ENCODE measurements at regions not wholly inside any gene's neighbourhood (a gene's known extent, or its start where the extent isn't known, plus 50 kb on each side); places are given as distances from the start of the nearest gene placed in this dataset.
"Not testable (repeated sequence)": the region's sequence is repeated elsewhere in the genome, so short reads cannot be mapped to it uniquely, and the experiment has no call there.

DNA sequence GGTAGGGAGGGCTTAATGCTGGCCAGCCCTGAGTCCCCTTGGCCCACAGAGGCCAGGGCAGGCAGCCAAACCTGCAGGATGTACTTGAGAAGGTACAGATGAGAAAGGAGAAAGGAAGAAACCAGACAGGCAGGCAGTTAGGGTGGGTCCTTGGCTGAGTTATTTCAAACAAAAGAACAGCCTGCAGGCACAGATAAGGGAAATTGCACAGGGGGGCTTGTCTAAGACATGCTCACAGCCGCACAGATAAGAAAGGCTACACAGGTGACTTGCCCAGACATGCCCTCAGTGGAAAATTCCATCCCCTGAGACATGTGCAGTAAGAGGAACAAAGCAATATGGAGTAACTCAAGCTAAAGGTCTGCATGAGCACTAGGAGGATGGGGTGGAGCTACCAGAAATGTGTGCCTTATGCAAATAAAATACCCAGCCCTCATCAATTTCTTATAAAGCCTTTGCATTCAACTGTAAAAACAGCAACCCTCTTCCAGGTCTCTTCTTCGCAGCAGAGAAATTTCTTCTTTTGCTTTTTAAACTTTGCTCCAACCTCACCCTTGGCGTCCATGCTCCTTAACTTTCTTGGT lies 158.2 kb upstream of the RGS6 start:
- no peak for DNase-seq (ENCODE audit: low read depth, low spot score)

DNA sequence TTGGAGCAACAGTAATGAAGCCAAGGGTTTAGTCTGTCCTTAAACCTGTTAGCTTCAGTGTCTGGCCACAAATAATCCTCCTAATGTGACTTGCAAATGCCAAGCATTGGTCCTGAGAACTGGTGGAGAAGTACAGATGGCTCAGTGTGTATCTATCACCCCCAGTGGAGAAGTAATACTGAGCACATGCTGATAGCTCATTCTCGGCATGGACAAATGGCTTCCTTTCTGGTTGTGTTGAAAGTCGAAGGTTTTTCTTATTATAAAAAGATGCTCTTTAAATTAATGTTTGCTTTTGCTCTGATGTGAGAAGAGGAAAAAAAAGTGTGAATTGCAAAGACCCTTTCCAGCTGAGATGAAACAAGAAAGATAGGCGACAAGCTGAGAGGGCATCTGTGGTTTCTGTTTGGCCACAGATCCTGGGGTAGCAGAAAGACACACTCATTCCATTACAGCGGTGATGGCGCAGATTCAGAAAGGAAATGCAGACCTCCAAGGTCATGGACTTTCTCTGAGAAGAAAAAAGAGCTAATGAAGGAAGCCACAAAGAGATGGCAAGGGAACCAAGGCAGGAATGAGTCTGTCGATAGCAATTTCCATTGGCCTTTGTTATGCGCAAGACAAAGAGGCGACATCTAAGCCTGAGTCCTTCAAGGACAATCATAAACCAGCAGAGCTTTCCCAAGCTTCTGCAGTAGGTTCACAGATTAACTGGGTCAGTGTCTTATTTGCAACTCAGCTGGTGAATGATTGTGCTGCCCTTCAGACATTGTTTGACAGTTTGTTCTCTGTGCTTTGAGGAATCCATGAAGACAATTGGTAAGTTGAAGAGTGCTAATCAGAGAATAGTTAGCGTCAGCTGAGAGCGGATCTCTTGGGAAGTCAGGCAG lies 155.5 kb upstream of the RGS6 start:
- DNase-seq (ENCODE audit: low read depth, low spot score): no peak

GRCh38 chr14:71780075-71780474 lies 152.2 kb upstream of the RGS6 start:
- no peak for DNase-seq (ENCODE audit: low read depth, low spot score)

GRCh38 chr14:71780822-71781221 lies 151.4 kb upstream of the RGS6 start:
- DNase-seq (ENCODE audit: low read depth, low spot score): no peak

DNA sequence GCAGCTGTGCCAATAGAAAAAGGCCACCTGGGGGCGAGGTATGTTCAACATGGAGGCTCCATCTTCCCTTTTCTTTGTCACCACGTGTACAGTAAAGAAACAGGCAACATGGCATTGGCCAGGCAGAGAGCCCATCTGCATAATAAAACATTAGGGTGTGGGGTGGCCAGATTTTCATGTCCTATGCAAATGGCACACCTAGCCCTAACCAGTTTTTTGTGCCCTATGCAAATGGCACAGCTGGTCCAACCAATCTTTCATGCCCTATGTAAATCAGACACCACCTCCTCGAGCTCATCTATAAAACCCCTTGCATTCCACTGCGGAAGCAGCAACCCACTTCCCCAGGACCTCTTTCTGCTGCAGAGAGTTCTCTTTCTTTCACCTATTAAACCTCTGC lies 149.1 kb upstream of the RGS6 start:
- DNase-seq (ENCODE audit: low read depth, low spot score): no peak

DNA sequence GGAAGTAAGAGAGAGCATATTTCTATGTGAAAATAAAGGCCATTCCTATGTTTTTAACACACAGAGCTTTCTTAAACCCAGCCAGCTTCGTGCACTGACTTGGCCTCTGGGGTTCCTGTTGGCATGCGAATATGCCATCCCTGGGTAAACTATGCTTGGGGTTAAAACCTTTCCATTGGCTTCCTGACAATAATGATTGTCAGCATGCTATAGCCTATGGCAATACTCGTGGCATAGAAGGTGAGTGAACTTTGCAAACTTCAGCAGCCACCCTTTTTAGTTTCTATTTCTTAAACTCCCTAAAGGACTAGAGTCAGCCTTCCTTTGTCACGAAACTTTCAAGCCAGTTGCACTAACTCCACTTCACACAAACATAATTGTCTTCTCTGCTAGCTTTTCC lies 148.4 kb upstream of the RGS6 start:
- no peak for DNase-seq (ENCODE audit: low read depth, low spot score)

DNA sequence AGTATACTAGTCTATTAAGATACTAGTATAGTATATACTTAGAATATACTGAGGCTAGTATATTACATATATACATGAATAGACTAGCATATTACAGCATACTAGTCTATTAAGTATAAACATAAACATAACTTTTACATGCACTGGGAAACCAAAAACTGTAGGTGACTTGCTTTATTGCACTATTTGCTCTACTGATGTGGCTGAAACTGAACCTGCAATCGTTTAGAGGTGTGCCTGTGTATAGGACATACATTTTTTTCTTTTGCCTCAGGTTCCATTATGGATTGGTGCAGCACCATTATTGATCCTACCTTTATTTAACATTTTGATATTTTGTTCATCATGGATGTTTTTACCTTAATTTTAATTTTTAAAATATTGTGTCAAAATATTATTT lies 143.2 kb upstream of the RGS6 start:
- DNase-seq (ENCODE audit: low read depth, low spot score): no peak

DNA sequence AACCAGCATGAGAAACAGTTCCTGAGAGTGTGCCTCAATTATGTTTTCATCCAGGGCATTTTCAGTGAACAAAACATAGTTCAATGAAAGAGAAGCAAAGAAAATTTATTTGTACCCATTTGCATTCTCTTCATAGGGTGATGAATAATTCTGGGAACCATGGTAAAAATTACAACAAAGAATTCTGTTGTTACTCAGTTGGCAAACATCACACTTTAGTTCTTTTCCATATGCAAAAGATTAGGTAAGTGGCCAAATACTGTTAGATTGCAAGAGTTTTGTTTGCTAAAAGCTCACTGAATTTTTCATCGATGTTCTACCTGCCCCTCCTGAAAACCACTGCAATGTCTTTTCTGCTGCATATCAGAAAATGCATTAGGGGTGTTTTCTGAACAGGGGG lies 132.4 kb upstream of the RGS6 start:
- no peak for DNase-seq (ENCODE audit: low read depth, low spot score)

DNA sequence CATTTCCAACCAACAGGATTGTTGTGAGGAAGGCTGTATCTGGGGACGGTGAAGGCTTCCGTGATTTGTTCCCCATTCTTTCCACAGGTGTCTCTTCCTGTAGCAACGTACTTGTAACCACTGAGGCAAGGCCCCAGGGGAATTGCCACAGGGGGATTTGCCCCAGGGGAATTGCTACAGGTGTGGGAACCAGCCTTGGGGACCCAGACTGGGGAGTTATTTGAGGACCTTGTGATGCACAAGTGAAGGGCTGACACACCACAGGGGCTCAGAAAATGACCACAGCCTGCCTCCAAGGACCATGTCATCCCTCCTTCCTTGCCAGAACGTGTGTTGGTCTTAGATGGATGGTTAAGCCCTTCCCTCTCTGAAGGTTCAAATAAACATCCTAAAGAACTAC lies 131.4 kb upstream of the RGS6 start:
- no peak for DNase-seq (ENCODE audit: low read depth, low spot score)

- DNase-seq (ENCODE audit: low read depth, low spot score): no peak
These were observed 128.5 kb upstream of the RGS6 start for GRCh38 chr14:71803539-71804260.

DNA sequence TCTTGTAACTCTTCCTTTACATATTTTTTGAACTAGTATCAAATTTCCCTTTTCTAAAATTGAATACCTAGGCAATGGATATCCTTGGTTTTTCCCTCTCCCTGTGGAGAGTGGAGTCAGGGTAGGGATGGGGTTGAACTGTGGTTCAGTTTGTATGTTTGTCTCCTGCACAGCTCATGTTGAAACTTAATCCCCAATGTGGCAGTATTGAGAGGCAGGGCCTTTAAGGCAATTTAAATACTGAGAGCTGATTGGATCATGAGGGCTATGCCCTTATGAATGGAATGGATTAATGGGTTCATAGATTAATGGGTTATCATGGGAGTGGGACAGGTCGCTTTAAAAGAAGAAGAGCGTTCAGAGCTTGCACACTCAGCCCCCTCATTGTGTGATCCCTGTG lies 127.2 kb upstream of the RGS6 start:
- DNase-seq (ENCODE audit: low read depth, low spot score): no peak

DNA sequence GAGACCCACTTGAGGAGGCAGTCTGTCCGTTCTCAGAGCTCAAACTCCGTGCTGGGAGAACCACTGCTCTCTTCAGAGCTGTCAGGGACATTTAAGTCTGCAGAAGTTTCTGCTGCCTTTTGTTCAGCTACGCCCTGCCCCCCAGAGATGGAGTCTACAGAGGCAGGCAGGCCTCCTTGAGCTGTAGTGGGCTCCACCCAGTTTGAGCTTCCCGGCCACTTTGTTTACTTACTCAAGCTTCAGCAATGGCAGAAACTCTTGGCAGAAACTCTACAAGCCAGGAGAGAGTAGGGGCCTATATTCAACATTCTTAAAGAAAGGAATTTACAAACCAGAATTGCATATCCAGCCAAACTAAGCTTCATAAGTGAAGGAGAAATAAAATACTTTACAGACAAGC lies 125.2 kb upstream of the RGS6 start:
- DNase-seq (ENCODE audit: low read depth, low spot score): not testable (repeated sequence)

DNA sequence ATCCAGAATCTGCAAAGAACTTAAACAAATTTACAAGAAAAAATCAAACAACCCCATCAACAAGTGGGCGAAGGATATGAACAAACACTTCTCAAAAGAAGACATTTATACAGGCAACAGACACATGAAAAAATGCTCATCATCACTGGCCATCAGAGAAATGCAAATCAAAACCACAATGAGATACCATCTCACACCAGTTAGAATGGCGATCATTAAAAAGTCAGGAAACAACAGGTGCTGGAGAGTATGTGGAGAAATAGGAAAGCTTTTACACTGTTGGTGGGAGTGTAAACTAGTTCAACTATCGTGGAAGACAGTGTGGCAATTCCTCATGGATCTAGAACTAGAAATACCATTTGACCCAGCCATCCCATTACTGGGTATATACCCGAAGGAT lies 121.4 kb upstream of the RGS6 start:
- not testable (repeated sequence) for DNase-seq (ENCODE audit: low read depth, low spot score)

DNA sequence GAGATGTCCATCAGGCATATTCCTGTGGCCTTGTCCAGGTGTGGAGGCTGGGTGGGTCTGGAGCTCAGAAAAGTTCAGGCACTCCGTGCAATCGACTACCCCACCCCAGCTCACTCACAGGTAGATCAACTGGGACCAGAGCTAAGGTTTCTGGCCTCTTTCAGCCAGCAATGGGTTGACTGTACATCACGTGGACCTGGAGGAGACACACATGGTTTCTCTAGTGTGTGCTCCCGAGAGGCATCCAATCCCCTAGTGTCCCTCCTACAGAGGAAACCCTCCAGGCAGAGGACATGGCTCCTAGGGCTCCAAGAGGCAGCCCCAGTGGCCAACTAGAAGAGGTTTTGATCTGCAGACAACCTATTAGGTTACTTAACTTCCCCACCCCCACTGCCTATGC lies 119.5 kb upstream of the RGS6 start:
- DNase-seq (ENCODE audit: low read depth, low spot score): no peak

DNA sequence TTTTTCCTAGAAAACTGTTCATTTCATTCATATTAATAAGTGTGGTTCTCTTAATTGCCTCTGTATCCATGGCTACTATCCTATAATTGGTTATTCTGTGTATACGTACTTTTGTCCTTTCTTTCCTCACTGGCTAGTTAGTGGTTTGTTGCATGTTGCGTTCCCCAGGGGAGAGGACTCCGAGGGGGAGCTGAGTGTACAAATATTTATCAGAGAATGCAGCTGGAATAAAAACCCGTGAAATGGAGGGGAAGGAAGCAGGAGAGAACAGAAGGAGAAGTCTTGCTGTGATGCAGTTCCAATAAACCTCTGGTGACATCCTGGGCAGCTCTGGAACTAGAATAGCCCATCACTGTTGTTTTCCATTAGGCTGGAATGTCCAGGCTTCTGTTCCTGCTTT lies 117.1 kb upstream of the RGS6 start:
- no peak for DNase-seq (ENCODE audit: low read depth, low spot score)

DNA sequence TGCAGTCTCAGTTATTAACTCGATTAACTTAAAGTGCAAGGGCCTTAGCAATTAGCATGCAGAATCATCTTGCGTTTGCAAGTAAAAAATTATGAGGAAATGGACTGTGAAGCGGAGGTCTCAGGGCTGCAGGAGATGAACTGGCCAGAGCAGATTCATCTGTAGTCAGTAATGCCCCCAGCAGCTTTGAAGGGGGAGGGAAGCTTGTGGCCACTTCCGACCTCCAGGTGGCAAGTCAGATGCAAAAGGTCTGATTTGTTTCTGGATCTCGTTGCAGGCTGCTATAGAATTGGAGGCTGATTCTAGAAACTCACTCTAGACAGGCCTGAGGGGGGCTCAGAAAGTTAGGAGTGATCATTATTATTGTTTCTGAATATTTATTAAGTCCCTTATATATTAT lies 107.4 kb upstream of the RGS6 start:
- no peak for DNase-seq (ENCODE audit: low read depth, low spot score)

DNA sequence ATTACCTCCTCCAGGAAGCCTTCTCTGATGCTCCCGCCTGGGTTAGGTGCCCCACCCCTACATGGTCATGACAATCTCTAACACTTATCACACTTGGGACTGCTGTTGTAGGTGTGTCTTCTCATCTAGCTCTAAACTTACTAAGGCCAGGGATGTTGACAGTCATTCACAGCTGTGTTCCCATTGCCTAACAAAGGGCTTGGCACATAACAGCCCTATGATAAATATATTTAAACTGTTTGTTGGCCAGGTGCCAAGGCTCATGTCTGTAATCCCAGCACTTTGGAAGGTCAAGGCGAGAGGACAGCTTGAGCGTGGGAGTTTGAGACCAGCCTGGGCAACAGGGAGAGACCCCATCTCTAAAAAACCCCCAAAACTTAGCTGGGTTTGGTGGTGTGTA lies 98.8 kb upstream of the RGS6 start:
- no peak for DNase-seq (ENCODE audit: low read depth, low spot score)

DNA sequence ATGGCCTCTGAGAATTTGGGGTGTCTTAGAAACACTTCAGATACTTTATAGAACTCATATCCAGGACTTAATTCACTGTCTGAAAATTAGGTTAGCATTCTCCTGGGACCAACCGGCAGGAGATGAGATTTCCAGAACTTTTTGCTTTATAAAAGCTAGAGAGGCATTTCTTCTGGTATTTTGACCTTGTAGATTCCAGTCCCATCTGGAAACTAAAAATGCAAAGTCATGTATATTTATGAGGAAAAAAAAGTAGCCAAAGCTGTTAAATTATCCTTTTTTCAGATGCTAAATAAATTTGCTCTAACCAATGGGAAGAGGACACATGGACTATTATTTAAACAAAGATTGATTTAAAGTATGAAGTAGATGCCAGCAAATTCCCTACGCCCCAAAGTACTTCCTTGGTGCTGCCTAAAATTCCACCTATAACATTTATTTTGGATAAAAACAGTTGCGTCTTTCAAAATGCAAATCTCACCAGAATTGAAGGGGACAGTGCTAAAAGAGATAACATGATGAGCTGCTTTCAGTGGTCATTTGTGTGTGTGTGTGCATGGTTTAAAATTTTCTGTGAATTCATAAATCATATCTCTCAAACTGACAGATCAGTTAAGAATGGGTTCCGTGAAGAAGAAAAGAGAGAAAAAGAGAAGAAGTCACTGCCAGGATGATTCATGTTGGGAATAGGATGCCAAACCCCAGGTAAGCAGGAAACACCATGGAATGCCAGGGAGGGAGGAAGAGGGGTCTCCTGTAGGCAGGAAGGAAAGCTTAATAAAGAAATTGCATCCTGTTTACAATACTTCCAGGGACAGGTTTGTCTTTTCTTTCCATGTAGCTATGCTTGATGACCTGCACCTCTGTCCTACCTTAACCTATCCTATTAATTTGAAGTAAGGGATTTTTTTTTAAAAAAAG lies 97.7 kb upstream of the RGS6 start:
- DNase-seq (ENCODE audit: low read depth, low spot score): no peak

DNA sequence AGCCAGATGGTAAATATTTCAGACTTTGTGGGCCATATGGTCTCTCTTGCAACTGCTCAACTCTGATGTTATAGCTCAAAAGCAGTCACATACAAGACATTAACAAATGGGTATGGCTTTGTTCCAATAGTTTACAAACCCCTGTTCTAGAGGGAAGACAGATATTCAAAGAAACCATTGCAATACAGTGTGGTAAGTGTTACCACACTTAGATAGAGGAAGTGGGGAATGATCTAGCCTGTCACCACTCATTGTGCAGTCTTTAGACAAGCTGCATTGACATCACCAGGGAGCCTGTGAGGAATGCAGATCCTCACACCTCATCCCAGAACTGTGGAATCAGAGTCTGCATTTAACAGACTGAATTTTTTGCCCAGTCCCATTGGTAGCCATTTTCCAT lies 80.0 kb upstream of the RGS6 start:
- DNase-seq (ENCODE audit: low read depth, low spot score): peak; percentile 12

DNA sequence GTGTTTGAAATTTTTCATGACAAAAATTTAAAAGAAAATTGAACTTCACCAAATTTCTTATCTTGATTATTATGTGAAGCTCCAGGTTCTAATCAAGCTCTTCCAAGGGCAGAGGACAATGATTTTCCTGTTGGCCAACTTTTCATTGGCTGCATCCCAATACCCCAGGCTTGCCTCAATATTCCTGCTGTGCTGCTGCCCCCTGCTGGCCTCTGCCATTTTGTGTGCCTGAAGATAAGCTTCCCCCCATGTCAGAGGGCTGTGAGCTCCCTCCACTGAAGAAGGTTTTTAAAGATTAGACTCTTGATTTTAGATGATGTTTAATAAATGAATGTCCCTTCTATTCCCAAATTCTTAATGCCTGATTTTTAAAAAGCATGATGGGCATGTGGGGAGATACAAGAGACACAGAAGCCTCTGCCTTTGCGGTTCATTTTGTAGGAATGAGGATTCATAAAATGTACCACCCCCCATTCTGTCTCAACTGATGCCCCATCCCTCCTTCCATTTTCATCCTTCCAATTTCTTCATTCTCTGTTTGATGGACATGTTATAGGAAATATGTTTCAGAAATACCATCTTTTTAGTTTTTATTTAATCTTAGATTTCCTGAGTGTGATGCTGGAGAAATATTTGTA lies 76.7 kb upstream of the RGS6 start:
- peak; percentile 15 for DNase-seq (ENCODE audit: low read depth, low spot score)

DNA sequence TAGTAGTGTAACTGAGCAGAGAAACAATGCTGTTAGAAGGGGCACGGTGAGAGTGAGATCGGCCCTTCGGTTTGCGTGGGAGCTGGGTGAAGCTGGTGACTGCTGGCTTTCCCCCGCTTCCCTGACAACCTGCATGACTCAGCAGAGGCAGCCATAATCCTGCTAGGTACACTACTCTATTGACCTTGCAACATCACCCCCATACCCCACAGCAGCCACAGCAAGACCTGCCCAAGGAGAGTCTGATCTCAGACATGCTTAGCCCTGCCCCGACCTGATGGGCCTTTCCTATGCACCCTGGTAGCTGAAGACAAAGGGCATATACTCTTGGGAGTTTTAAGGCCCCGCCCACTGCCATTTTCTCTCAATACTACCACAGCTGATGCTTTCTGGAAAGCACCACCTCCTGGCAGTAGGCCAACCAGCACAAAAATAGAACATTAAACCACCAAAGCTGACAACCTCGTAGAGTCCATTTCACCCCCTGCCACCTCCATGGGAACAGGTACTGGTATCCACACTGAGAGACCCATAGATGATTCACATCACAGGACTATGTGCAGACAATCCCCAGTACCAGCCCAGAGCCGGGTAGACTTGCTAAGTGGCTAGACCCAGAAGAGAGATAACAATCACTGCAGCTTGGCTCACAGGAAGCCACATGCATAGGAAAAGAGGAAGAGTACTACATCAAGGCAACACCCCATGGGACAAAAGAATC lies 75.9 kb upstream of the RGS6 start:
- DNase-seq (ENCODE audit: low read depth, low spot score): no peak

Measured in iPS DF 19.7 (cell line).